GM18858 (cell line): ENCODE measurements at regions not wholly inside any gene's neighbourhood (a gene's known extent, or its start where the extent isn't known, plus 50 kb on each side); places are given as distances from the start of the nearest gene placed in this dataset.
"Not testable (repeated sequence)": the region's sequence is repeated elsewhere in the genome, so short reads cannot be mapped to it uniquely, and the experiment has no call there.

ENCODE experiments used
- ATAC-seq: cut with Tn5 transposase; IDR thresholded peaks from one replicate; pipeline ENCODE4 v1.9.1; 2021; ENCODE audit not compliant: unreplicated experiment

GRCh38 chr20:50355590-50356524 lies 154.3 kb upstream of the PTPN1 start:
- ATAC-seq, result no peak

- no peak for ATAC-seq
These were observed 153.7 kb upstream of the PTPN1 start for GRCh38 chr20:50356525-50356885.

GRCh38 chr20:50356962-50357782 lies 153.0 kb upstream of the PTPN1 start:
- ATAC-seq, result no peak

- ATAC-seq, result no peak
These were observed 152.4 kb upstream of the PTPN1 start for GRCh38 chr20:50357783-50358161.

GRCh38 chr20:50358166-50358565 lies 152.0 kb upstream of the PTPN1 start:
- no peak for ATAC-seq

- no peak for ATAC-seq
These were observed 151.2 kb upstream of the PTPN1 start for GRCh38 chr20:50358971-50359370.

GRCh38 chr20:50359607-50360217 lies 150.5 kb upstream of the PTPN1 start:
- no peak for ATAC-seq

GRCh38 chr20:50360218-50360672 lies 149.9 kb upstream of the PTPN1 start:
- ATAC-seq, result no peak

- ATAC-seq, result no peak
These were observed 149.3 kb upstream of the PTPN1 start for GRCh38 chr20:50360921-50361320.

GRCh38 chr20:50362177-50362576 lies 148.0 kb upstream of the PTPN1 start:
- ATAC-seq, result not testable (repeated sequence)

GRCh38 chr20:50363027-50363426 lies 147.2 kb upstream of the PTPN1 start:
- no peak for ATAC-seq

GRCh38 chr20:50363479-50363878 lies 146.7 kb upstream of the PTPN1 start:
- no peak for ATAC-seq

GRCh38 chr20:50364542-50364941 lies 145.6 kb upstream of the PTPN1 start:
- no peak for ATAC-seq

- ATAC-seq, result no peak
These were observed 143.7 kb upstream of the PTPN1 start for GRCh38 chr20:50366270-50367103.

GRCh38 chr20:50367104-50367674 lies 143.0 kb upstream of the PTPN1 start:
- no peak for ATAC-seq

- no peak for ATAC-seq
These were observed 142.3 kb upstream of the PTPN1 start for GRCh38 chr20:50367739-50368375.

- ATAC-seq, result no peak
These were observed 141.8 kb upstream of the PTPN1 start for GRCh38 chr20:50368386-50368785.

- no peak for ATAC-seq
These were observed 141.4 kb upstream of the PTPN1 start for GRCh38 chr20:50368813-50369224.

- ATAC-seq, result no peak
These were observed 140.8 kb upstream of the PTPN1 start for GRCh38 chr20:50369225-50370035.
